Tibial artery (tissue), 4 donors: ENCODE measurements at regions not wholly inside any gene's neighbourhood (a gene's known extent, or its start where the extent isn't known, plus 50 kb on each side); places are given as distances from the start of the nearest gene placed in this dataset.

Source experiments
- DNase-seq, 2 donors: peaks; one replicate each; pipeline ENCODE4 v3.0.0-alpha.2; 2019
- H3K27ac ChIP-seq, 2 donors: fragments of 200-600 bp; sonication (generic) in 1 of 2; 1 replicate in 1 of 2; 2 replicates in 1 of 2; pipeline ENCODE4 v1.5.1; 2018 to 2019; ENCODE audit warnings: mild to moderate bottlenecking in 1 of 2
- H3K27me3 ChIP-seq, 2 donors: fragments of 200-600 bp; sonication (generic) in 1 of 2; one replicate each; pipeline versions ENCODE4 v1.5.1 to v1.6.0; 2016 to 2019
- H3K36me3 ChIP-seq, 3 donors: fragments of 200-600 bp; sonication (generic) in 2 of 3; one replicate each; pipeline ENCODE4 v1.5.1; 2016 to 2019; ENCODE audit warnings: mild to moderate bottlenecking in 2 of 3
- H3K4me1 ChIP-seq, 4 donors: fragments of 200-600 bp; sonication (generic) in 2 of 4; 1 replicate in 3 of 4; 2 replicates in 1 of 4; pipeline ENCODE4 v1.5.1; 2016 to 2019
- H3K4me3 ChIP-seq, 2 donors: fragments of 200-600 bp; sonication (generic) in 1 of 2; 1 replicate in 1 of 2; 2 replicates in 1 of 2; pipeline ENCODE4 v1.5.1; 2018 to 2019; ENCODE audit warnings: mild to moderate bottlenecking in 2 of 2
- H3K9me3 ChIP-seq, 3 donors: fragments of 200-600 bp; sonication (generic) in 1 of 3; one replicate each; pipeline ENCODE4 v1.5.1; 2016 to 2019
- intact Hi-C: fragments of 100-400 bp; cut with DNase I; formaldehyde crosslinking; loops from one replicate; pipeline ENCODE4 v1.15.0; 2023; ENCODE audit warnings: low total_unique reads
- TF ChIP-seq, protein P1 (sequence below), 2 experiments: fragments of 200-600 bp in 1 of 2; fragments of 450-650 bp in 1 of 2; IDR thresholded peaks; one replicate each; pipeline ENCODE4 v1.5.1; 2017 to 2019; ENCODE audit warnings: antibody characterized with exemption in 2 of 2, mild to moderate bottlenecking in 1 of 2, moderate library complexity in 1 of 2

- Histone ChIP-seq H3K9me3 (peaks cover 0 to 7% (median 3%) of the 10 kb centered on the region in 3 donors), H3K36me3 (no peaks in the 10 kb centered on the region), H3K4me1 (no peaks in the 10 kb centered on the region), H3K27ac (no peak overlapping the region), H3K27me3 (no peaks in the 10 kb centered on the region), H3K4me3 (no peak overlapping the region)
- DNase-seq = no peak
- TF ChIP-seq, protein P1, sequence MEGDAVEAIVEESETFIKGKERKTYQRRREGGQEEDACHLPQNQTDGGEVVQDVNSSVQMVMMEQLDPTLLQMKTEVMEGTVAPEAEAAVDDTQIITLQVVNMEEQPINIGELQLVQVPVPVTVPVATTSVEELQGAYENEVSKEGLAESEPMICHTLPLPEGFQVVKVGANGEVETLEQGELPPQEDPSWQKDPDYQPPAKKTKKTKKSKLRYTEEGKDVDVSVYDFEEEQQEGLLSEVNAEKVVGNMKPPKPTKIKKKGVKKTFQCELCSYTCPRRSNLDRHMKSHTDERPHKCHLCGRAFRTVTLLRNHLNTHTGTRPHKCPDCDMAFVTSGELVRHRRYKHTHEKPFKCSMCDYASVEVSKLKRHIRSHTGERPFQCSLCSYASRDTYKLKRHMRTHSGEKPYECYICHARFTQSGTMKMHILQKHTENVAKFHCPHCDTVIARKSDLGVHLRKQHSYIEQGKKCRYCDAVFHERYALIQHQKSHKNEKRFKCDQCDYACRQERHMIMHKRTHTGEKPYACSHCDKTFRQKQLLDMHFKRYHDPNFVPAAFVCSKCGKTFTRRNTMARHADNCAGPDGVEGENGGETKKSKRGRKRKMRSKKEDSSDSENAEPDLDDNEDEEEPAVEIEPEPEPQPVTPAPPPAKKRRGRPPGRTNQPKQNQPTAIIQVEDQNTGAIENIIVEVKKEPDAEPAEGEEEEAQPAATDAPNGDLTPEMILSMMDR (IDR thresholded peaks at IDR 0.05) = no peak
- intact Hi-C loops = no loop called here
Observed at GRCh38 chr1:82718719-82719419, 918.1 kb downstream of the ADGRL2 start.

GRCh38 chr1:82710091-82710490, 909.4 kb downstream of the ADGRL2 start:
- no peak for DNase-seq
- no peak overlapping the region for H3K4me3 ChIP-seq
- H3K27me3 ChIP-seq = no peaks in the 10 kb centered on the region
- no peaks in the 10 kb centered on the region for H3K4me1 ChIP-seq
- TF ChIP-seq, protein P1 (IDR thresholded peaks at IDR 0.05) = no peak
- intact Hi-C loops = no loop called here
- H3K36me3 ChIP-seq = no peaks in the 10 kb centered on the region
- no peak overlapping the region for H3K27ac ChIP-seq
- H3K9me3 ChIP-seq = no peaks in the 10 kb centered on the region

DNA sequence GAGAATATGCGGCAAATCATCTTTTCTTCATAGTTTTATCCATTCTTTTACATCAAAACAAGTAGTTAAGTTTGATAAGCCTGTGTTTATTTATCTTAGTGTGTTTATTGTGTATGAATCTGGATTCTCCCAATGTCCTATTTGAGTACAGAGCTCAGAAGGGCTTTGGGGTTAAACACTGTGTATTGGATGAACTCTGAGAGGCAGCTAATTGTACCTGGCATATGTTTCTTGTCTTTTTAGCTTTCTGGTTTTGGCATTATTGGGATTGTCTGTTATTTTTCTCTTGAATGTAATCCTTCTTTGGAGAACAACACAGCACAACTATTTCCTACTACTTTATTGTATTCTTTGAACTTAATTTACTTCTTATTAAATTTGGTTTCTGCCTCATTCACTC, 906.9 kb downstream of the ADGRL2 start:
- TF ChIP-seq, protein P1 (IDR thresholded peaks at IDR 0.05) = no peak
- Histone ChIP-seq H3K9me3 (no peaks in the 10 kb centered on the region), H3K4me3 (no peak overlapping the region), H3K27me3 (no peaks in the 10 kb centered on the region), H3K4me1 (no peaks in the 10 kb centered on the region), H3K27ac (no peak overlapping the region), H3K36me3 (no peaks in the 10 kb centered on the region)
- intact Hi-C loops = no loop called here
- DNase-seq = no peak

DNA sequence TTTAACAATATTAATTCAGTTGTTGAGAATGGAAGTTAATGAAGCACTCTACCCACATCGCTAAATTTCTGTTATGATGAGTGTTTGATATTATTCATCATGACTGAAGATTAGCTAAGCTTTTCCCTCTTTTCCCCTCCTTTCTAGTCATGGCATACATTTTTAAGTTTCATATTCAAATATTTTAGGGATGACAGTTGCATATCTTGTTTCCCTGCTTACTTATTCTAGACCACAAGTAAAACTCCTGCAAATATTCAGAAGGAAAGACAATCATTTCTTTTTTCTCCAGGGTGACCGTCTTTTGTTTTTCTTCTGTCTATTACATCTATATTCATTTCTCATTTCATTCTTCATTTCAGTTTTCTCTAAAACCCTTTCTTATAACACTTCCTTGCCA, 906.0 kb downstream of the ADGRL2 start:
- Histone ChIP-seq H3K36me3 (no peaks in the 10 kb centered on the region), H3K4me1 (no peaks in the 10 kb centered on the region), H3K4me3 (no peak overlapping the region), H3K9me3 (no peaks in the 10 kb centered on the region), H3K27ac (no peak overlapping the region), H3K27me3 (no peaks in the 10 kb centered on the region)
- no peak for DNase-seq
- intact Hi-C loops = no loop called here
- TF ChIP-seq, protein P1 (IDR thresholded peaks at IDR 0.05) = no peak

GRCh38 chr1:82704966-82705365, 904.2 kb downstream of the ADGRL2 start:
- DNase-seq = no peak
- no peaks in the 10 kb centered on the region for H3K4me1 ChIP-seq
- no peaks in the 10 kb centered on the region for H3K27me3 ChIP-seq
- no peak overlapping the region for H3K4me3 ChIP-seq
- intact Hi-C loops = no loop called here
- no peaks in the 10 kb centered on the region for H3K36me3 ChIP-seq
- H3K27ac ChIP-seq = no peak overlapping the region
- TF ChIP-seq, protein P1 (IDR thresholded peaks at IDR 0.05) = no peak
- no peaks in the 10 kb centered on the region for H3K9me3 ChIP-seq

DNA sequence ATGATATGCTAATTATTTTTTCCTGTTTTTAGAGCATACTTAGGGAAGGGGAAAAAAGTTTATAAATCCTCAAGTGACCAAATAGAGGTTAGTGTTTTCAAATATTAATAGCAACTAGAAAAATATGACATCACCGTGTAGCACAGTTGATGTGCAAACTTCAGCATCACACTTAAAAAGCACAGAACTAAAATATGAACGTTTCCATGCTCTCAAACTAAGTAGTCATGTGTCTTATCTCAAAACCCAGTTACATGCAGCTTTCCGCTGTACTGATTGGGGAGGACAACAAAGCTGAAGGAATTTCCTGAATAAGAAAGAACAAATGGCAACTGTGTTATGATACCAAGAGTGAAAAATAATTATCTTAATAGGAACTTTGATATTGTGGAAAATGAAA, 903.7 kb downstream of the ADGRL2 start:
- Histone ChIP-seq H3K9me3 (no peaks in the 10 kb centered on the region), H3K27ac (no peak overlapping the region), H3K27me3 (no peaks in the 10 kb centered on the region), H3K36me3 (no peaks in the 10 kb centered on the region), H3K4me3 (no peak overlapping the region), H3K4me1 (no peaks in the 10 kb centered on the region)
- intact Hi-C loops = no loop called here
- DNase-seq = no peak
- TF ChIP-seq, protein P1 (IDR thresholded peaks at IDR 0.05) = no peak
